PC-9 (cell line): ENCODE measurements at regions not wholly inside any gene's neighbourhood (a gene's known extent, or its start where the extent isn't known, plus 50 kb on each side); places are given as distances from the start of the nearest gene placed in this dataset.

Experiments used
- EZH2 ChIP-seq: fragments of 200-600 bp; sonication (generic); IDR thresholded peaks from 2 replicates; pipeline ENCODE4 v1.8.0; 2017; ENCODE audit warnings: antibody characterized with exemption, low read depth
- TF ChIP-seq, protein P1 (sequence below): fragments of 200-600 bp; sonication (generic); conservative IDR thresholded peaks from 2 replicates; pipeline ENCODE4 v1.6.1; 2017; ENCODE audit warnings: mixed run types, antibody characterized with exemption, mild to moderate bottlenecking, moderate library complexity

DNA sequence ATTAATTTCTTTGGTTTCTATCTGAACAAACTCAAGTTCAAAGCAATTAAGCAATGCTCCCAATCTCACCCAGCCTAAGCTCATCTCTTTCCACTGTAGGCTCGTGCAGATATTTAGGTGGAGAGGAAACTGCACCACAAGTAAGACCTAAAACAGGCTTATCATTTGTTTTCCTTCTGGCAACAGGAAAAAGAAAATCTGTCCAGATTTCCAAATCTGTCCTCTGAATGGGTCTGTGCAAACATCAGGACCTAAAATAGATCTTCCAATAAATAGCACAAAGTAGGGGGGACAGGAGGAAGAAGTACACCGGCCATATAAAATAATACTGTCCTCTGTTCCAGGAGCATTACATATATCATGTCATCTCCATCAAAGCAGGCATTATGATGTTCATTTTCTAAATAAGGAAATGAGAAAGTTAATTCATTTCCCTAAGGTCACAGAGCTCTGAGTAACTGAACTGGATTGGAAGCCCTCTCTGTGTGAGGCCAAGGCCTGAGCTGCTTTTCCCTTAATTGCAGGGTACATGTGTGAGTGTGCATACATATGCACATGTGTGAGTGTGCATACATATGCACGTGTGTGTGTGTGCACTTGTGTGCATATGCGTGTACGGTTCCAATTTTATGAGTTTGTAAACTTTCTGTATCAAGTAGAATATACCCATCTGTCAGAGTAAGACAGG lies 92.8 kb upstream of the PARD3 start:
- no peak for TF ChIP-seq EZH2
- TF ChIP-seq, protein P1, sequence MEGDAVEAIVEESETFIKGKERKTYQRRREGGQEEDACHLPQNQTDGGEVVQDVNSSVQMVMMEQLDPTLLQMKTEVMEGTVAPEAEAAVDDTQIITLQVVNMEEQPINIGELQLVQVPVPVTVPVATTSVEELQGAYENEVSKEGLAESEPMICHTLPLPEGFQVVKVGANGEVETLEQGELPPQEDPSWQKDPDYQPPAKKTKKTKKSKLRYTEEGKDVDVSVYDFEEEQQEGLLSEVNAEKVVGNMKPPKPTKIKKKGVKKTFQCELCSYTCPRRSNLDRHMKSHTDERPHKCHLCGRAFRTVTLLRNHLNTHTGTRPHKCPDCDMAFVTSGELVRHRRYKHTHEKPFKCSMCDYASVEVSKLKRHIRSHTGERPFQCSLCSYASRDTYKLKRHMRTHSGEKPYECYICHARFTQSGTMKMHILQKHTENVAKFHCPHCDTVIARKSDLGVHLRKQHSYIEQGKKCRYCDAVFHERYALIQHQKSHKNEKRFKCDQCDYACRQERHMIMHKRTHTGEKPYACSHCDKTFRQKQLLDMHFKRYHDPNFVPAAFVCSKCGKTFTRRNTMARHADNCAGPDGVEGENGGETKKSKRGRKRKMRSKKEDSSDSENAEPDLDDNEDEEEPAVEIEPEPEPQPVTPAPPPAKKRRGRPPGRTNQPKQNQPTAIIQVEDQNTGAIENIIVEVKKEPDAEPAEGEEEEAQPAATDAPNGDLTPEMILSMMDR, result no peak
